ENCODE measurements at regions not wholly inside any gene's neighbourhood (a gene's known extent, or its start where the extent isn't known, plus 50 kb on each side); places are given as distances from the start of the nearest gene placed in this dataset.
A peak's percentile ranks its signal among the peaks of the same experiment; 100 is the strongest.

DNA sequence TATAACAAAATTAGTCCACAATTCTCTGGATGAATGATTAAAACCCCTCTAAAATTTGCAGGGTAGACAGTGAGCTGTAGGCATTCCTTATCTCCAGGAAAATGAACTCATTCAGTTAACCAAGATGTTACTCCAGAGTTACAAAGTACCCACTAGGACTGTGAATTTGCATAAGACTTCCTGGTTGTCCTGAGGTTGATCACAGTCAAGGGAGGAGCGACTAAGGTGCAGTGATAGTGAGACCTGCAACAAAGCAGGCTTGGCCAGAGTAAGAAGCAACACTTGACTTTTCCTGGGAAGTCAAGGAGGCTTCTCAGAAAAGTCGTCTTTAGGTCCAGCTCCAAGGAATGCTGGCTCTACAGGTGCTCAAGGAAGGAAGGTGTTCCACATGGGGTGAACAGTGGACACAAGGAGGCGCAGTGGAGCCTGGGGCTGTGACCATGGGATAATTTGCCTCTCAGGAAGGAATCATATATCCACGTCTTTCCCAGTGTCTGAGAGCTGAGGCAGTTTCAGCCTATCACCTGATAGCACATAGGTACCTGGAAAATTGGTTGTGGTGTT lies 821.1 kb upstream of the EEF2KMT start:
- Histone ChIP-seq H3K36me3 (ENCODE audit: control insufficient read depth in 4 of 4, insufficient read depth in 4 of 4, low read length in 4 of 4) (no peaks in the 10 kb centered on the region), H3K4me3 (no peak overlapping the region), H3K9me3 (ENCODE audit: control insufficient read depth in 4 of 4, insufficient read depth in 3 of 4, low read length in 3 of 4) (peaks cover 0 to 4% (median 0%) of the 10 kb centered on the region in 4 donors), H3K9ac (ENCODE audit: insufficient read depth in 1 of 2, low read length in 2 of 2) (no peak overlapping the region), H3K4me1 (ENCODE audit: control insufficient read depth in 5 of 5, insufficient read depth in 5 of 5, low read length in 5 of 5) (no peaks in the 10 kb centered on the region), H3K27ac (ENCODE audit: low read depth in 1 of 2, low read length in 1 of 2) (no peak overlapping the region), H3K27me3 (ENCODE audit: control insufficient read depth in 3 of 3, insufficient read depth in 3 of 3, low read length in 2 of 3) (no peaks in the 10 kb centered on the region)
- WGBS, 2 donors = 46 to 47% methylated on average over 4 of the region's 4 CpGs
- no peak for TF ChIP-seq CTCF (IDR thresholded peaks at IDR 0.05; ENCODE audit: control extremely low read depth, extremely low read depth)
- no peak for ATAC-seq (ENCODE audit: insufficient read depth, low FRiP score)
- DNase-seq = no peak

DNA sequence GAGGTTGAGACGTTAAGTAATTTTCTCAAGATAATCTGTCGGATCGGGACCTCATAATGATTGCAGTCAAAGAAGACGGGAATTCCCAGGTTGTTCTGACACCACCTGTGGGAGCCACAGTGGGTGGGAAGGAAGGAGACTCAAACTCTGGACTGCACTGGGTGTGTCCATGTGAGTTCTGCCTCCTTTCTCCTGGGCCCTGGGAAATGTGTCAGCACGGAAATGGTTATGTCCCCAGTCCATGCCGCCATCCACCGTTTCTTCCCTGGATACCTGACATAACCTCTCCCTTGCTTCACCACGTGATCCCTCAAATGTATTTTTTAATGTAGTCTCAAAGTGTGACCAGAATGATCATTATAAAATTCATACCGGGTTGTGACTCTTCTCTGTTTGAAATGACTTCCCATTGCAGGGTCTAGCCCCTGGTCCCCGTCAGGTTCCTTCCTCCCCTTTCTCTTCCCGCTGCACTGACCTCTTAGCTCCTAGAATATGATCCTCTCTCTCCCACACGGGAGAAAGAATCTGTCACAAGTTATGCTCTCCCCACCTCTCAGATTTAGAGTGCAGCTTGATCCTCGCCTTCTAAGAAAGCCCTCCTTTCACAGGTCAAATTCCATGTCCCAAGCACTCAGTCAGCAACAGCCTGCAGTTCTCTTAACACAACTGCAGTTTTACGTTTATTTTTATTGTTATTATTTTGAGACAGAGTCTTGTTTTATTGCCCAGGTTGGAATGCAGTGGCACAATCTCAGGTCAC lies 820.0 kb upstream of the EEF2KMT start:
- Histone ChIP-seq H3K36me3 (ENCODE audit: control insufficient read depth in 4 of 4, insufficient read depth in 4 of 4, low read length in 4 of 4) (no peaks in the 10 kb centered on the region), H3K4me1 (ENCODE audit: control insufficient read depth in 5 of 5, insufficient read depth in 5 of 5, low read length in 5 of 5) (no peaks in the 10 kb centered on the region), H3K27me3 (ENCODE audit: control insufficient read depth in 3 of 3, insufficient read depth in 3 of 3, low read length in 2 of 3) (peaks cover 0 to 3% (median 0%) of the 10 kb centered on the region in 3 donors), H3K9me3 (ENCODE audit: control insufficient read depth in 4 of 4, insufficient read depth in 3 of 4, low read length in 3 of 4) (peaks cover 0 to 4% (median 0%) of the 10 kb centered on the region in 4 donors), H3K4me3 (no peak overlapping the region), H3K9ac (ENCODE audit: insufficient read depth in 1 of 2, low read length in 2 of 2) (no peak overlapping the region), H3K27ac (ENCODE audit: low read depth in 1 of 2, low read length in 1 of 2) (no peak overlapping the region)
- ATAC-seq (ENCODE audit: insufficient read depth, low FRiP score) (no peak), DNase-seq (no peak)
- 64 to 70% methylated on average over 14 of the region's 14 CpGs for WGBS, 2 donors
- TF ChIP-seq CTCF (IDR thresholded peaks at IDR 0.05; ENCODE audit: control extremely low read depth, extremely low read depth) = no peak

- Histone ChIP-seq H3K4me3 (no peak overlapping the region), H3K36me3 (ENCODE audit: control insufficient read depth in 4 of 4, insufficient read depth in 4 of 4, low read length in 4 of 4) (no peaks in the 10 kb centered on the region), H3K27ac (ENCODE audit: low read depth in 1 of 2, low read length in 1 of 2) (no peak overlapping the region), H3K4me1 (ENCODE audit: control insufficient read depth in 5 of 5, insufficient read depth in 5 of 5, low read length in 5 of 5) (no peaks in the 10 kb centered on the region), H3K9ac (ENCODE audit: insufficient read depth in 1 of 2, low read length in 2 of 2) (no peak overlapping the region), H3K9me3 (ENCODE audit: control insufficient read depth in 4 of 4, insufficient read depth in 3 of 4, low read length in 3 of 4) (peaks cover 0 to 4% (median 0%) of the 10 kb centered on the region in 4 donors), H3K27me3 (ENCODE audit: control insufficient read depth in 3 of 3, insufficient read depth in 3 of 3, low read length in 2 of 3) (peaks cover 0 to 3% (median 0%) of the 10 kb centered on the region in 3 donors)
- no peak for ATAC-seq (ENCODE audit: insufficient read depth, low FRiP score)
- TF ChIP-seq CTCF (IDR thresholded peaks at IDR 0.05; ENCODE audit: control extremely low read depth, extremely low read depth) = no peak
- WGBS, 2 donors = 10 to 11% methylated on average over 11 of the region's 11 CpGs
- peak in 2 of 3 donors; percentile 1 to 18 for DNase-seq
Observed at GRCh38 chr16:5916711-5917191, 819.2 kb upstream of the EEF2KMT start.

Measured in lung (tissue), 11 donors.